SU-DHL-6 (cell line): ENCODE measurements at regions not wholly inside any gene's neighbourhood (a gene's known extent, or its start where the extent isn't known, plus 50 kb on each side); places are given as distances from the start of the nearest gene placed in this dataset.

Experiments
- H2AFZ ChIP-seq: fragments of 200-600 bp; sonication (generic); 2 replicates; pipeline ENCODE4 v1.6.1; 2014; ENCODE audit warnings: low read depth, mild to moderate bottlenecking, moderate library complexity, mixed read lengths, antibody characterized with exemption, low read length; ENCODE audit not compliant: severe bottlenecking
- H3F3A ChIP-seq: fragments of 200-600 bp; shearing (Covaris generic); 2 replicates; pipeline ENCODE4 v1.6.0; 2016; ENCODE audit warnings: antibody characterized with exemption, mild to moderate bottlenecking; ENCODE audit not compliant: insufficient read depth
- H3K27ac ChIP-seq: fragments of 200-600 bp; sonication (generic); 2 replicates; pipeline ENCODE4 v1.5.1; 2016; ENCODE audit warnings: low read depth, mild to moderate bottlenecking, low read length, moderate library complexity, mixed read lengths
- H3K27me3 ChIP-seq: fragments of 200-600 bp; sonication (generic), shearing (Covaris generic); 2 replicates; pipeline ENCODE4 v1.6.0; 2014; ENCODE audit warnings: mild to moderate bottlenecking, low read length
- H3K36me3 ChIP-seq: fragments of 200-600 bp; sonication (generic); 2 replicates; pipeline ENCODE4 v1.6.1; 2014; ENCODE audit warnings: mild to moderate bottlenecking, low read length, mixed read lengths
- H3K4me2 ChIP-seq: fragments of 300-600, 200-600 bp; shearing (Covaris generic), sonication (generic); 2 replicates; pipeline ENCODE4 v1.6.0; 2014; ENCODE audit warnings: low read length, low read depth, mild to moderate bottlenecking; ENCODE audit not compliant: poor library complexity, severe bottlenecking
- H3K4me3 ChIP-seq: fragments of 200-600 bp; sonication (generic); 2 replicates; pipeline ENCODE4 v1.5.1; 2014; ENCODE audit warnings: antibody characterized with exemption, low read length, mild to moderate bottlenecking, mixed read lengths; ENCODE audit not compliant: insufficient read depth, poor library complexity, severe bottlenecking
- H3K79me2 ChIP-seq: fragments of 200-600 bp; sonication (generic); 2 replicates; pipeline ENCODE4 v1.6.1; 2014; ENCODE audit warnings: mild to moderate bottlenecking, low read length, moderate library complexity; ENCODE audit not compliant: insufficient read depth
- H3K9ac ChIP-seq: fragments of 200-600 bp; sonication (generic); 2 replicates; pipeline ENCODE4 v1.7.0; 2014; ENCODE audit warnings: mild to moderate bottlenecking, low read length
- H3K9me2 ChIP-seq: fragments of 200-600 bp; sonication (generic); replicated peaks from 2 replicates; pipeline ENCODE4 v1.6.1; 2014; ENCODE audit warnings: low read length; ENCODE audit not compliant: insufficient read depth
- H3K9me3 ChIP-seq: fragments of 200-600 bp; sonication (generic); 2 replicates; pipeline ENCODE4 v1.6.1; 2014; ENCODE audit warnings: low read length, mixed read lengths; ENCODE audit not compliant: insufficient read depth
- H4K20me1 ChIP-seq: fragments of 200-600 bp; sonication (generic); 2 replicates; pipeline ENCODE4 v1.6.1; 2014; ENCODE audit warnings: low read depth, mild to moderate bottlenecking, antibody characterized with exemption, low read length, moderate library complexity, mixed read lengths
- CTCF ChIP-seq: fragments of 200-600 bp; sonication (generic); IDR thresholded peaks from one replicate; pipeline ENCODE4 v1.5.1; 2017; ENCODE audit warnings: antibody characterized with exemption, mild to moderate bottlenecking, low read length, moderate library complexity; ENCODE audit not compliant: insufficient read depth, poor library complexity, severe bottlenecking
- EZH2phosphoT487 ChIP-seq: fragments of 200-600 bp; sonication (generic), shearing (Covaris generic); conservative IDR thresholded peaks from 2 replicates; pipeline ENCODE4 v1.6.1; 2018; ENCODE audit warnings: mild to moderate bottlenecking, antibody characterized with exemption, low read length, moderate library complexity, mixed read lengths

DNA sequence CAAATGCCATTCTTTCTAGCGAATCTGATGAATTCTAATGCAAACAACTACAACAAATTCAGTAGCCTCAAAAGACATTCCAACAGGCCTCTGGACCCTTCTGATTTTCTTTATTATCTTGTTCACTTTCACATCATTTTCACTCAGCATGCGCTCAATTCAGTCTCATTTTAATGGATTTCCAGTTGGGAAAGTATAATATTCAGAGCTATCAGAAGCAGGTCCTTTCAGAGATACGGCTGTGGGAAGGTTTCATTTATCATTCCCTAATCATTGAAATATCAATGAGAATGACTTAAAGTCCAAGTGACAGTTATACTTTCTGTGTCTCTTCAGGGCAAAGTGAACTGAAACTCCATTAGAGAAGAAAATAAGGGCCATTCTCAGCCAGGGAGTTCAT lies 1083.7 kb upstream of the FLRT2 start:
- Histone ChIP-seq H3K4me3 (no peak overlapping the region), H3K9me2 (no peaks in the 10 kb centered on the region), H3K9ac (no peak overlapping the region), H3K36me3 (no peaks in the 10 kb centered on the region), H3K27ac (no peak overlapping the region), H3K79me2 (no peaks in the 10 kb centered on the region), H3K27me3 (no peaks in the 10 kb centered on the region), H3K4me2 (no peak overlapping the region), H3F3A (no peaks in the 10 kb centered on the region), H3K9me3 (no peaks in the 10 kb centered on the region), H2AFZ (no peak overlapping the region), H4K20me1 (no peaks in the 10 kb centered on the region)
- TF ChIP-seq CTCF (no peak), EZH2phosphoT487 (no peak)

GRCh38 chr14:84453307-84453950 lies 1076.5 kb upstream of the FLRT2 start:
- Histone ChIP-seq H3K36me3 (no peaks in the 10 kb centered on the region), H3K4me3 (no peak overlapping the region), H3K9me2 (no peaks in the 10 kb centered on the region), H3K79me2 (no peaks in the 10 kb centered on the region), H3K9ac (no peak overlapping the region), H4K20me1 (no peaks in the 10 kb centered on the region), H3K27ac (no peak overlapping the region), H3K27me3 (no peaks in the 10 kb centered on the region), H3K9me3 (no peaks in the 10 kb centered on the region), H2AFZ (no peak overlapping the region), H3F3A (no peaks in the 10 kb centered on the region), H3K4me2 (no peak overlapping the region)
- TF ChIP-seq EZH2phosphoT487 = no peak
- TF ChIP-seq CTCF = no peak

- Histone ChIP-seq H3K9me3 (no peaks in the 10 kb centered on the region), H3F3A (no peaks in the 10 kb centered on the region), H3K9me2 (no peaks in the 10 kb centered on the region), H3K27ac (no peak overlapping the region), H3K27me3 (no peaks in the 10 kb centered on the region), H3K9ac (no peak overlapping the region), H3K36me3 (no peaks in the 10 kb centered on the region), H3K79me2 (no peaks in the 10 kb centered on the region), H4K20me1 (no peaks in the 10 kb centered on the region), H3K4me2 (no peak overlapping the region), H2AFZ (no peak overlapping the region), H3K4me3 (no peak overlapping the region)
- TF ChIP-seq EZH2phosphoT487 (no peak), CTCF (no peak)
These were observed 1075.8 kb upstream of the FLRT2 start for GRCh38 chr14:84454114-84454513.
